ENCODE measurements at regions not wholly inside any gene's neighbourhood (a gene's known extent, or its start where the extent isn't known, plus 50 kb on each side); places are given as distances from the start of the nearest gene placed in this dataset.
A peak's percentile ranks its signal among the peaks of the same experiment; 100 is the strongest.
"Not testable (repeated sequence)": the region's sequence is repeated elsewhere in the genome, so short reads cannot be mapped to it uniquely, and the experiment has no call there.

DNA sequence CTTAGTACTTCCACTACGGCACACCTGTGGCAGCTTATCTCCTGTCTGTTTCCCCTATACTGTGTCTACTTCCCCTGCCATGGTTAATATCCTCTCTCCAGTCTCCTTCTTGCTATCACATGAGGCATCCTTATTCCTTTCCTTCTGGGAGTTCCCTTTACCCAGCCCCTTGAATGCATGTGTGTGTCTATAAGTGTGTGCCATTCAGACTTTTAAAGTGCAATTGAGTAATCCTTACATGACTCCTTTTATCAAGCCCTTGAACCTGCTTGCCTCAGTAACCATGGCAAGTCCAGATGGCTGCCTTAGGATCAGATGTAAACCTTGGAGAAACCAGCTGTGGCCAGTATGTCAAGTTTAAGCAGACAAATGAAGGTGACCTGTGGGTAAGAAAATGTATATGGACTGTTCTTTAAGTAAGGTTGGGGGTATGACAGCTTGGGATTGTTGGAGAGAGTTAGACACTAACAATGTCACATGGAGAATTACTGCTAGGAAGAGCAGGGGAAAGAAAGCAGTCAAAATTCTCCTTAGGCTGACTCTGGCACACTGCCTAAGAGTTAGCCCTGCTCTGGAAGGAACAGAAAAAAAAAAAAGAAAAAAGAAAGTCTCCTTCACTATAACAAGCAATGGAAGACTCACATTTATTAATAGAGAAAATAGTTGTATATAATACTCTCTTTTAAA is 142.1 kb downstream of the HINT1 start:
- Mint-ChIP-seq H3K4me3 (no peak overlapping the region), H3K36me3 (no peaks in the 10 kb centered on the region)
- DNase-seq (ENCODE audit: low spot score in 2 of 2), result no peak

DNA sequence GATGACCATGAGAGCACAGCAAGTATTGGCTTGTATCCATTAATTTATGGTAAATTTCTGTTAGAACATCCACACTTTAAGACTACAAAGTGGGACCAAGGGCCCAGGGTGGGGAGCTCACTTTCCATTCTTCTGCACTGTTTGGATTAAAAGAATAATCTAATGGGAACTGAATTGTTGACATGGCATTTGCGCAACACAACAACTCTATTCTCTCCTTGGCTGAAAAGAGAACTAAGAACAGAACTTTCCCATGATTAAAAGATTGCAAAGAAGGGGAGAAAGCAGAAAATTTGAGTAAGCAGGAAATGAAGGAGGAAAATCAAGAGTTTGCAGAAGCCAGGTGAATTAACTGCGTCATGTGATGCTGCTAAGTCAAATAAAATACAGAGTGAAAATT is 143.4 kb downstream of the HINT1 start:
- Mint-ChIP-seq H3K9me3 (no peaks in the 10 kb centered on the region), H3K4me3 (no peak overlapping the region), H3K27ac (no peak overlapping the region), H3K36me3 (no peaks in the 10 kb centered on the region), H3K4me1 (peaks cover 6% of the 10 kb centered on the region)
- no peak for ATAC-seq
- DNase-seq (ENCODE audit: low spot score in 2 of 2), result no peak

More for the DNA sequence above, 142.1 kb downstream of the HINT1 start:
- Mint-ChIP-seq H3K9me3 (no peaks in the 10 kb centered on the region), H3K4me1 (no peaks in the 10 kb centered on the region), H3K27ac (no peak overlapping the region)
- ATAC-seq, result no peak

DNA sequence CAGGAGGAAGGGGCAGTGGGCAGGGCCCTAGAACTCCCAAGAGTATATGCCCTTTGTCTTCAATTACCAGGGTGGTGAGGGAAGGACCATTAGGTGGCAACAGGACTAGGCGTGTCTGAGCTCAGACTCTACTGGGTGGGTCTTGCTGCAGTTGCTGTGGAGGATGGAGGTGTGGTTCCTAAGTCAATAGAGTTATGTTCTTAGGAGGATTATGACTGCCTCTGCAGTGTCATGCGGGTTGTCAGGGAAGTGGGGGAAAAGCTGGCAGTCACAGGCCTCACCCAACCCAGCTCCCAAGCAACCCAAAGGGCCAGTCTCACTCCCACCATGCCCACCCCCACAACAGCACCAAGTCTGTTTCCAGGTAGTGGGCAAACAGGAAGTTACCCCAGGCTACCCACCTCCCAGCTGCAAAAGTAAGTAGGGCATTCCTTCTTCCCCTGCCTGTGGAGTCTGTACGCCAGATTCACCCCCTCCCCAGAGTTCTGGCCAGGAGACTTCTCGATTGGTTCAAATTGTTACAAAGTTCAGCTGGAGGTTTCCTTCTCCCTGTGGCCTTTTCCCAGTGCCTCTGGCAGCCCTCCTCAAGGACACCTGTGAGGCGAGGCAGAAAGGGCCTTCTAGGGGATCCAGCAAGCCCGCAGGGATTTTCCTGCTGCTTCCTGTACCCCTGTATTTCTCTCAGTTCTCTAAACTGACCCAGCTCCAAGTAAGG is 145.3 kb downstream of the HINT1 start:
- no peaks in the 10 kb centered on the region for H3K9me3 Mint-ChIP-seq
- H3K27ac Mint-ChIP-seq, result no peak overlapping the region
- H3K36me3 Mint-ChIP-seq, result no peaks in the 10 kb centered on the region
- ATAC-seq (no peak), DNase-seq (ENCODE audit: low spot score in 2 of 2) (no peak)
- no peak overlapping the region for H3K4me3 Mint-ChIP-seq
- H3K4me1 Mint-ChIP-seq, result peaks cover 7% of the 10 kb centered on the region

DNA sequence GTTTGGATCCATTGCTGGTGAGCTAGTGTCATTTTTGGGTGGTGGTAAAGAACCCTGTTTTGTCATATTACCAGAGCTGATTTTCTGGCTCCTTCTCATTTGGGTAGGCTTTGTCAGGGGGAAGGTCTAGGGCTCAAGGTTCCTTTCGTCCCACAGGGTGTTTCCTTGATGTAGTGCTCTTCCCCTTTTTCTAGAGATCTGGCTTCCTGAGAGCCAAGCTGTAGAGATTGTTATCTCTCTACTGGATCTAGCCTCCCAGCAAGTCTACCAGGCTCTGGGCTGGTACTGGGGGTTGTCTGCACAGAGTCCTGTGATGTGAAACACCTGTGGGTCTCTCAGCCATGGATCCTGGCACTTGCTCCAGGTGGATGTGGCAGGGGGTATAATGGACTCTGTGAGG is 145.9 kb downstream of the HINT1 start:
- ATAC-seq (no peak), DNase-seq (ENCODE audit: low spot score in 2 of 2) (no peak)
- Mint-ChIP-seq H3K4me3 (no peak overlapping the region), H3K9me3 (no peaks in the 10 kb centered on the region), H3K27ac (no peak overlapping the region), H3K36me3 (no peaks in the 10 kb centered on the region), H3K4me1 (peaks cover 7% of the 10 kb centered on the region)

DNA sequence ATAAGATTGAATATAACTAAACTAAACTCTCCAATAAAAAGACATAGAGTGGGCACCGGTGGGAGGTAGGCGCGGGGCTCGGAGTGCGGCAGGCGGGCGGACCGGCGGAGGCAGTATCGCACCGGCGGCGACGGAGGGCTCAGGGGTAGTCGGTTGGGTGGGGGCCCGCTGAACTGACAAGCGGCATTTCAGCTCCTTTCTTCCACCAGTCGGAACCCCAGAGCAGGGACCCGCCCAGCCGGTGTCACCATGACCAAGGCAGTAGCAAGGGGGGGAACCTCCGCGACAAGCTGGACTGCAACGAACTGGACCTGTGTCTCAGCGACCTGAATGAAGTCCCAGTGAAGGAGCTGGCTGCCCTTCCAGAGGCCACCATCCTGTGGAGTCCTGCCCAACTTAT is 156.7 kb downstream of the HINT1 start:
- Mint-ChIP-seq H3K4me3 (no peak overlapping the region), H3K36me3 (no peaks in the 10 kb centered on the region), H3K4me1 (no peaks in the 10 kb centered on the region), H3K27ac (no peak overlapping the region), H3K9me3 (no peaks in the 10 kb centered on the region)
- DNase-seq (ENCODE audit: low spot score in 2 of 2), result no peak
- ATAC-seq, result no peak

DNA sequence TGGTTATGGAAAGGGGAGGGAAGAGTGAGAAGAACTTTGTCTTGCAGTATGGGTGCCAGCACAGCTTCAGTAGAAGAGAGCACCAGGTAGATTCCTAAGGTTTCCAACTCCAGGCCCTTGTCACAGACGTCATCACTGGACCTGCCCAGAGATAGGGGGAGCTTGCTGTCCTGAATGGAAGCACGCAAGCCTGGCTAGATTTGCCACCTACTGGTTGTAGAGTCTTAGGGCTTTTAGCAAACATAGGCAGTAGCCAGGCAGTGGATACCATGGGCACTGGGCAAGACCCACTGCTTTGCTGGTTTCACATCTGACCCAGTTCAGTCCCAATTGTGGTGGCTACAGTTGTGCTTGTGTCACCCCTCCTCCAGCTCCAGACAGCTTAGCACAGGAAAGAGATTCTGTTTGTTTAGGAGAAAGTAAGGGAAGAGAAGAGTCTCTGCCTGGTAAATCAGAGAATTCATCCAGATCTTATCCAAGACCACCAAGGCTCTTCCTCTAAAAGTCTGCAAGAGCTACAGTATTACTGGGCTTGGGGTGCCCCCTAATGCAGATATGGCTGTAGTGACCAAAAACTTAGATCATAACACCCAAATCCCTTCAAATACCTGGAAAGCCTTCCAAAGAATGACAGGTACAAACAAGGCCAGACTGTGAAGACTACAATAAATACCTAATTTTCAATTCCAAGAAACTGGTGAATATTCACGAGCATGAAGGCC is 158.9 kb downstream of the HINT1 start:
- H3K36me3 Mint-ChIP-seq, result no peaks in the 10 kb centered on the region
- no peak for DNase-seq (ENCODE audit: low spot score in 2 of 2)
- no peak overlapping the region for H3K27ac Mint-ChIP-seq
- no peak overlapping the region for H3K4me3 Mint-ChIP-seq
- H3K9me3 Mint-ChIP-seq, result no peaks in the 10 kb centered on the region
- no peak for ATAC-seq
- H3K4me1 Mint-ChIP-seq, result no peaks in the 10 kb centered on the region

DNA sequence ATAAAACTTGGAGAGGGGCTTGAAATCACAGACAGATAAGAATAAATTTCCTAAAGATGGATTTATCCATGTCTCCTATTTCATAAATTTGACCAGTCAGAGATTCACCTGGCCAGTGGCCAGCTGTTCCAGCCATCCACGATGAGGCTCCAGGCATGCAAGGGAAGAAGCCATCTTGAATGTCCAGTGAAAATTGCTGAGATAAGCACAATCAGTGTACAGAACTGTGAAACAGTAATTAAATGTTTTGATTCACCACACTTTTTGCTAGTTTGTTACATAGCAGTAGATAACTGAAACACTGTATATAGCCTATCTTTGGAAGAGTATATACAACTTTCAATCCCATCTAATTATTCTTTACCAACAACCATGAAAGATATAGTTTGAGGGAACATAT is 163.5 kb downstream of the HINT1 start:
- ATAC-seq (no peak), DNase-seq (ENCODE audit: low spot score in 2 of 2) (no peak)
- no peaks in the 10 kb centered on the region for H3K4me1 Mint-ChIP-seq
- no peak overlapping the region for H3K4me3 Mint-ChIP-seq
- no peaks in the 10 kb centered on the region for H3K36me3 Mint-ChIP-seq
- no peaks in the 10 kb centered on the region for H3K9me3 Mint-ChIP-seq
- no peak overlapping the region for H3K27ac Mint-ChIP-seq

DNA sequence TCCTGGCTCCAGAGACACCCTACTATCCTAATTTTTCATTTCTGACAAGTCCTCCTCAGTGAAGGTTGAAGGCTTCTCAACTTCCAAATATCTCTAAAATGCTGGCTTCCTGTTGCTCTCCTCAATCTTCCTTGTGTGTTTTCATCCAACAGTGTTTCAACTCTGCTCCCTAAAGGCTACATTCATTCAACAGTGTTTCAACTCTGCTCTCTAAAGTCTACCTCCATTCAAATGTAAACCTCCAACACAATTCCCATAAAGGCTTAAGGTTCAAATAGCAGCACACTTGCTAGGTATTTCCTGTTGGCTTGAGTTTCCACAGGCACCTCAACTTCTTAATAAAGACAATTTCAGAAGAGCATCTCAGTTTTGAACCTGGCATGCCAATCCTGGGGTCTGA is 164.8 kb downstream of the HINT1 start:
- no peak overlapping the region for H3K4me3 Mint-ChIP-seq
- no peak for ATAC-seq
- no peak for DNase-seq (ENCODE audit: low spot score in 2 of 2)
- H3K36me3 Mint-ChIP-seq, result no peaks in the 10 kb centered on the region
- H3K9me3 Mint-ChIP-seq, result no peaks in the 10 kb centered on the region
- no peak overlapping the region for H3K27ac Mint-ChIP-seq
- H3K4me1 Mint-ChIP-seq, result no peaks in the 10 kb centered on the region

DNA sequence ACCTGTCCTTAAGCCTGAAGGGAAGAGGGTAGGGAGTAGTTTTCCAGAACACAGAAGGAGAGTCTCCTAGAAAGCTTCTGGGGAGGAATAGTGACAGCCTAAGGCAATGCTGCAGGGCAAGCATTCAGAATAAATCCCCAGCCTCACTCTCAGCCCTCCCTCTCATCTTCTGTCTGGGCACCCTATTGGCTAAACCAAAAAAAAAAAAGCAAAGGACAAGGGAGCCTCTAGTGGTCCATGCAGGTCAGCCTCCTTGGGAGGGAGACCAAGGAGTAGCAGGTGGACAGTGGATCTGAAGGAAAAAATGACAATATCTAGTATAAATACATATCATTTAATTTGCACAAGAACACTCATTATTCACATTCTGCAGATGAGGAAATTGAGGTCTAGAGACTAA is 168.3 kb downstream of the HINT1 start:
- H3K27ac Mint-ChIP-seq, H3K9me3 Mint-ChIP-seq, H3K4me3 Mint-ChIP-seq: not testable (repeated sequence)

DNA sequence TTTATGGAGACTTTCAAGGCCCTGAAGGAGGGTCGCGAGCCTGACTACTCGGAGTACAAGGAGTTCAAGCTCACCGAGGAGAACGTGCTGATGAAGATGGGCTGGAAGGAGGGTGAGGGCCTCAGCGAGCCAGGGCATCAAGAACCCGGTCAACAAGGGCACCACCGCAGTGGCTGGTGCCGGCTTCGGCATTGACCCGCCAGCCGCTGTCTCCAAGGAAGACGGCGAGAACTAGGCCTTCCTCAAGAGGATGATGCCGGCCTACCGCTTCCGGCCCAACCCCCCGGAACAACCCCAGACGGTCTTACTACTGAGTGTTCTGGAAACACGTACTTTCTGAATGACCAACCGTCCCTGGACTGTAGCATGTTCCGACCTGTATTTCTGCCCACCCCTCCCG is 169.2 kb downstream of the HINT1 start:
- H3K4me1 Mint-ChIP-seq, result no peaks in the 10 kb centered on the region
- ATAC-seq (no peak), DNase-seq (ENCODE audit: low spot score in 2 of 2) (no peak)
- H3K9me3 Mint-ChIP-seq, result no peaks in the 10 kb centered on the region
- no peak overlapping the region for H3K27ac Mint-ChIP-seq
- H3K36me3 Mint-ChIP-seq, result no peaks in the 10 kb centered on the region
- H3K4me3 Mint-ChIP-seq, result no peak overlapping the region

More for the DNA sequence above, 168.3 kb downstream of the HINT1 start:
- not testable (repeated sequence) for DNase-seq (ENCODE audit: low spot score in 2 of 2); H3K36me3 Mint-ChIP-seq; ATAC-seq; H3K4me1 Mint-ChIP-seq

DNA sequence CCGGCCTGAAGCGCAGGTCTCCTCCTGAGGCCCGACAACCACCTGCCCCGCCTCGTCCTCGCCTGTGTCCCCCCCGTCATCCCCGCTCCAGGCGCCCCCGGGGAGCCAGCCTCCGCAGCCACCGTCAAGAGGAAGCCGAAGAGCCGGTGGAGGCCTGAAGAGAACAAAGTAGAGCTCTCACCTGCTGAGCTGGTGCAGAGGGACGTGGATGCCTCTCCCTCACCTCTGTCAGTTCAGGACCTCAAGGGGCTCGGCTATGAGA is 169.9 kb downstream of the HINT1 start:
- Mint-ChIP-seq H3K9me3 (no peaks in the 10 kb centered on the region), H3K27ac (no peak overlapping the region), H3K4me1 (no peaks in the 10 kb centered on the region), H3K4me3 (no peak overlapping the region), H3K36me3 (no peaks in the 10 kb centered on the region)
- ATAC-seq (no peak), DNase-seq (ENCODE audit: low spot score in 2 of 2) (no peak)

DNA sequence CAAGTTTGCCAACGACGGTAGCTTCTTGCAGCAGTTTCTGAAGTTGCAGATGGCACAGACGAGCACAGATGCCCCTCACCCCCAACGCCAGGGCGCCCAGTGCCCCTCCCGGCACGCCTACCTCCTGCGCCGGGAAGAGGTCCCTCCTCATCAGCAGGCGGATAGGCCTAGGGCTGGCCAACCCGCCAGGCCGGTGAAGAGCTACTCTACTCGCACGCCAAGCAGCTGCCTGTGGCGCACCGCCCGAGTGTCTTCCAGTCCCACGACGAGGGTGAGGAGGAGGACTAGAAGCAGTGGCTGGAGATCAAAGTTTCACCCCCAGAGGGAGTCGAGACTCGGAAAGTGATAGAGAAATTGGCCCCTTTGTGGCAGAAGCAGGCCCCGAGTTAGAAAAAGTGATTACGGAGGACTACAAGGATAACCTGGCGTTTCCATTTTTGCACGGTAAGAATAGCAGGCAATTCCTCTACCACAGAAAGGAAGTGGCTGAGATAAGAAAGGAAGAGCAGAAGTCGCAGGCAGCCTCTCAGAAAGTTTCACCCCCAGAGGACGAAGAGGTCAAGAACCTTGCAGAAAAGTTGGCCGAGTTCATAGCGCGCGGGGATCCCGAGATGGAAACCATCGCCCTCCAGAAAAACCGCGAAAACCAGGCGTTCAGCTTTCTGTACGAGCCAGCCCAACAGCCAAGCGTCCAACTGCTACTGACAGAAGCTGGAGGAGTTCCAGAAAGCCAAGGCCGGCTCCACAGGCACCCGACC is 170.4 kb downstream of the HINT1 start:
- H3K4me3 Mint-ChIP-seq, result no peak overlapping the region
- peak; percentile 21 for ATAC-seq

DNA sequence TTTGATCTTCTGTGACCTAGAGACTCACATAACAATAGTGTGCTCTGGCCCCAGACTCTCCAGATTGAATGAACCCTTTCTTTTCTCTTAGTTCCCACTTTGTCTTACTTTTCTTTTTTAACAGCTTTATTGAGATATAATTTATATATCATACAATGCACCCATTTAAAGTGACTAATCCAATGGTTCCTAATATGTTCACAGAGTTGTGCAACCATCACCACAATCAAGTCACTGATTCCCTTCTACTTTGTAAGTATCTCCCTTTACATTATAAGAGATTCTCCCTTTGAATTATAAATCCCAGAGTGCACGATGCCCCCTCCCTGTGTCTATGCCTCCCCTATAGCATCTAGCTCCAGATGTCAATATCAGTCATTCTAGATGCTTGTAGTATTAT is 172.4 kb downstream of the HINT1 start:
- no peak for ATAC-seq
- Mint-ChIP-seq H3K27ac (no peak overlapping the region), H3K4me1 (no peaks in the 10 kb centered on the region), H3K4me3 (no peak overlapping the region), H3K9me3 (no peaks in the 10 kb centered on the region), H3K36me3 (no peaks in the 10 kb centered on the region)
- no peak for DNase-seq (ENCODE audit: low spot score in 2 of 2)

More for the DNA sequence above, 170.4 kb downstream of the HINT1 start:
- DNase-seq (ENCODE audit: low spot score in 2 of 2), result no peak
- Mint-ChIP-seq H3K9me3 (no peaks in the 10 kb centered on the region), H3K27ac (no peak overlapping the region), H3K4me1 (no peaks in the 10 kb centered on the region), H3K36me3 (no peaks in the 10 kb centered on the region)

DNA sequence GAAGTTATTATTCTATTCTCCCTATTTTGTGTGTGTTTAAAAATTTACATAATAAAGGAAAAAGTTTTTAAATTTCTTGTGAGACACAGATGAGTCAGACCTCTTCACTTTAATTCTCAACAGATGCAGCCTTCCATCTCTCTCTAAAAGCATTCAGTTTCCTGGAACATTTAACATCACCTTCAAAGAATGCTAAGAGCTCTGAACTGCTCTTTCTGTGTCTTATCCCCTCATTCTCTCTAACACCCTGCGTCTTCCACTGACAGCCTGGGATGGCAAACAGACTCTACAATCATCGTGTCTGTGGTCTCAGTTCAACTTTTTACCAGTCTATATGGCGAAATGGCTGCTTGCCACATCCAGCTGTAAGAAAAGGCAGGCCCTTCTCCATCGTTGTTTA is 173.0 kb downstream of the HINT1 start:
- ATAC-seq (no peak), DNase-seq (ENCODE audit: low spot score in 2 of 2) (no peak)
- no peaks in the 10 kb centered on the region for H3K36me3 Mint-ChIP-seq

DNA sequence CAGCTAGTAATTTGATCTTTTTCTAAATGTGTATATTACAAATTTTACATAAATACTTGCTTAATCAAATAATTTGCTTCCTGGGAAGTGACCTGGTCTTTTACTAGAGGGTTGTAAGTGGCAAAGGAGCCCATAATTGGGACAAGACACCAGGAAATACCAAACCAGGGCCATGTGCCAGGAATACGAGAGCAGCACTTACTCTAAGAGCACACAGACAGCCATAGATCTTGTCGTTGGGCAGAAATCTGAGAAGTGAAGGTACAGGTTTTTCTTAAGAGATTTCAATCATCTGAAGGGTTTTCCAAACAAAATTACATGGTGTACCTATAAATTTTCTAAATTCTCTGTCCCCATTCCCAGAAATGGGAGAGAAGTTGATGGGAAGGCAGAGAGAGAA is 179.3 kb downstream of the HINT1 start:
- no peak overlapping the region for H3K27ac Mint-ChIP-seq
- H3K4me1 Mint-ChIP-seq, result no peaks in the 10 kb centered on the region
- no peaks in the 10 kb centered on the region for H3K9me3 Mint-ChIP-seq
- ATAC-seq (no peak), DNase-seq (ENCODE audit: low spot score in 2 of 2) (no peak)
- no peak overlapping the region for H3K4me3 Mint-ChIP-seq
- no peaks in the 10 kb centered on the region for H3K36me3 Mint-ChIP-seq

More for the DNA sequence above, 173.0 kb downstream of the HINT1 start:
- Mint-ChIP-seq H3K4me1 (no peaks in the 10 kb centered on the region), H3K27ac (no peak overlapping the region), H3K9me3 (no peaks in the 10 kb centered on the region), H3K4me3 (no peak overlapping the region)

All from stimulated activated effector memory CD8-positive, alpha-beta T cell treated with anti-CD3 and anti-CD28 coated beads, Interleukin-12 subunit alpha, Interleukin-12 subunit beta, amount 100 ng/mL, for 72 hours (primary cell).